CD4-positive, alpha-beta T cell treated with Interleukin-21 for 1 hour (primary cell): ENCODE measurements at regions not wholly inside any gene's neighbourhood (a gene's known extent, or its start where the extent isn't known, plus 50 kb on each side); places are given as distances from the start of the nearest gene placed in this dataset.
A peak's percentile ranks its signal among the peaks of the same experiment; 100 is the strongest.

Source experiments
- DNase-seq: peaks from one replicate; pipeline ENCODE4 v3.0.0-alpha.2; 2020

DNA sequence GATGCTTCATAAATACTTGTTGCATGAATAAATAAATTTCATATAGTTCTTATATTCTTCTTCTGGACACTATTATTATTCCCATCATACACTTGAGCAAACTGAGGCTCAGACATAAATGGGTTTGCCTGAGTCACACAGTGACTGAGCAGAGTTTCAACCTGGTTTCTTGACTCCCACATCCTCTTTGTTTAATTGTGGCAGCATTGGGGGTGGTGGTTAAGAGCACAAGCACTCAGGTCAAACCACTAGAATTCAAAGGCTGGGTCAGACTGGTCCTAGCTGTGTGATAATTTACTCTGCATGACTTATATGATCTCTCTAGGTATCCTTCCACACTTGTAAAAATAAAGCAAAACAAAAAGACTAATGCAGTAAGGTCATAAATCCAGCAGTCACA lies 274.9 kb upstream of the SRRM4 start:
- no peak for DNase-seq

DNA sequence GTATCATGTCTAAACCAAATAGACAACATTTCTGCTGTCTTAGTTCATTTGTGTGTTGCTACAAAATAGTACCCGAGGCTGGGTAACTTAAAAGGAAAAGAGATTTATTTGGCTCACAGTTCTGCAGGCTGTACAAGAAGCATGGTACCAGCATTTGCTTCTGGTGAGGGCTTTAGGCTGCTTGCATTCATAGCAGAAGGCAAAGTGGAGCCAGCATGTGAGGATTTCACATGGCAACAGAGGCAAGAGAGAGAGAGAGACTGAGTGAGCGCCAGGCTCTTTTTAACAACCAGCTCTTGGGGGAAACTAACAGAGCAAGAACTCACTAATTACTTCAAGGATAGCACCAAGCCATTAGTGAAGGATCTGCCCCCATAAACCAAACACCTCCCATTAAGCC lies 271.4 kb upstream of the SRRM4 start:
- DNase-seq = no peak

DNA sequence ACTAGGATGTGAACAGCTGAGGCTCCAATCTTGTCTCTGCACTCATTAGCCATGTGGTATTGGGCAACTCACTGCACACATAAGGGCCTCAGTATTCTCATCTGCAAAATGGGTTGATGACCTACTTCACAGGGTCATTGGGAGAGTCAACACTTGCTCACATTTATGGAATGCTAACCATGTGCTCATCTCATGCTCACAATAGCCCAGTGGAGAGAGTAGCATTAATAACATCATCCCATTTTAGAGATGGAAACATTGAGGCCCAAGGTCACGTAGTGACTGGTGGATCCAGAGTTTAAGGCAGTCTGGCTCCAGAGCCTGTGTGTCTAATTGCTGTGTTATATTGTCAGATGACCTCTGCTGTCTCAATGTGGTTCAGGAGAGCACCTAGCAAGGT lies 270.2 kb upstream of the SRRM4 start:
- no peak for DNase-seq

- peak; percentile 6 for DNase-seq
These were observed 267.3 kb upstream of the SRRM4 start for GRCh38 chr12:118714051-118714460.

DNA sequence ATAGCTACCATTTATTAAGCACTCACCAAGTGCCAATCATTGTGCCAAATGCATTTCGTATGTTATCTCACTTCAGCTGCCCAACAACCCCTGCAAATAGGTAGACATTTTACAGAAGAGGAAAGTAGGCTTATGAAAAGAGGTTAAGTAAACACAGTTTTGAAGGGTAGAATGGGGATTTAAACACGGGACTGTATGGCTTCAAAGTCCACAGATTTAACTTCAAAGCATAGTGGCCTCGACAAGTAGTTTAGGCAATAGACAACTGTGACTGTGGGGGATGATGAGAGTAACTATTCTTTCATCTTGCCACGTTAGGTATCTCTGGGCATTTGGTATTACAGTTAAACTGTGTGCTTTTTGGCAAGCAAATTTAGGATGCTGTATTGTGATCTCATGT lies 266.8 kb upstream of the SRRM4 start:
- DNase-seq = no peak

GRCh38 chr12:118715647-118716046 lies 265.7 kb upstream of the SRRM4 start:
- DNase-seq = no peak

DNA sequence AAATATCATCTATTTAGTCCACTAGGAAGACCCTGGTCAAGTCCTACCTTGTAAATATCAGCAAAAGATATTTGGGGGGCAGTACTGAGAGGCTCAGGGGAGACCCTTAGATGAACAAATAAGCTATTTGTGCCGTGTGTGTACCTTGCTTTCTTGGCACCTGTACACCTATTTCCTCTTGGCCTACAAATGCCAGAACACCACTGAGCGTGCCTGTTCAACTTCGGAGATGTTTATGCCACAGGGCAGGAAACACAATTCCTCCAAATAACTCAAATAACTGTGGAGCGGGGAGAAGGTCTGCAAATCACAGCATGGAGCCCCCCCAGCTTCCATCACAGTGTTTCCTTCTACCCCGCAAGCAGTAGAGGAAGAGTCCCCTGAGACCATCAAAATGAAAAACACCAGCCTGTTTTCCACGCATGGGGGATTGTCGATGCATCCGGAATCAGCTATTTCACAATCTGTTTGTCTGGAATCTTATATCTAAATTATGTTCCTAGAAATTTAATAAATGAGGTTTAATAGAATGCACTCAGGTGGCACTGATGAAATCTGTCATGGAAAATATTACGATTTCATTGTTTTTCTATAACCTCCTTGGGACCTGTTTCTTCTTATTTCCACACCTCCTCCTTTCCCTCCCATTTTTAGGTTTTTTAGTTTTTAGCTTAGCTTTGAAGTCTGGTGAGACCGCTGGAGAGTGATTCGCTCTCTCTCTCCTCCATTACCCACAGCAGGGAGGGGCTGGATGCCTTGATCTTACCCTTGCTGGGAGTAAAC lies 254.0 kb upstream of the SRRM4 start:
- DNase-seq = no peak

DNA sequence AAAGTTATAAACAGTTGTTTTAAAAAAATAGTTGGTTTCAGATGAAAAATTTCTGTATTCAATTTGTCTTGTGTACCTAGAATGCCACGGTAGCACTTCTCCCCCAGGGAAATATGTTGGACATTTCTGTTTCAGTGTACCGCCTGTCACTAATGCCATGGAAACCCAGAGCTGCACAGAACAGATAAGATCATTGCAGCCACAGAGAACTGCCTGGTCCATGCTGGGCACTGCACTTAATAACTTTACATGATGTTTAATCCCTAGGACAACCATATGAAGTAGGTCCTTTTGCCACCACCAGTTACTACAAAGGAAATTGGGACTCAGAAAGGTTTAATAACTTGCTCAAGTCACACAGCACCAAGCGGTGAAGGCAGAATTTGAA lies 253.4 kb upstream of the SRRM4 start:
- DNase-seq = no peak

- no peak for DNase-seq
These were observed 247.1 kb upstream of the SRRM4 start for GRCh38 chr12:118734266-118734665.

GRCh38 chr12:118737985-118738540 lies 243.3 kb upstream of the SRRM4 start:
- DNase-seq = no peak

GRCh38 chr12:118741194-118741593 lies 240.1 kb upstream of the SRRM4 start:
- DNase-seq = no peak

- DNase-seq = no peak
These were observed 238.9 kb upstream of the SRRM4 start for GRCh38 chr12:118742431-118742830.

GRCh38 chr12:118743896-118744700 lies 237.2 kb upstream of the SRRM4 start:
- no peak for DNase-seq

GRCh38 chr12:118746176-118746575 lies 235.2 kb upstream of the SRRM4 start:
- no peak for DNase-seq

DNA sequence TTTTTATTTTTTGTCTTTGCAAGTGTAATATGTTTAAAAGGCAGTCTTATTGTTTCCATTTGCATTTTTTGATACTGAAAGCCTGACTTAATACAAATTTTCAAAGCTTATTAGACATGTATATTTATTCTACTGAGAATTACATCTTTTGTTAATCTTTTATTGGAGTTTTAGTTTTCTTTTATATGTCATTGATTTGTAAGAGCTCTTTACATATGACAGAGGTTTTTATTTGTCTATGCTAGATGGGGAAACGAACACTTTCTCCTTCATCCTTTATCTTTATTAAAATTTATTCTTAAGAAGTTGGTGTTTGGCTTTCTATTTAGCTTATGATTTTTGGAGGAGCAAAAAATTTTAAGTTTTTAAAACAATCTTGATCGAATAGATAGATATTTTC lies 234.4 kb upstream of the SRRM4 start:
- no peak for DNase-seq

GRCh38 chr12:118747771-118748170 lies 233.6 kb upstream of the SRRM4 start:
- DNase-seq = no peak

GRCh38 chr12:118748478-118749380 lies 232.6 kb upstream of the SRRM4 start:
- no peak for DNase-seq

GRCh38 chr12:118749646-118750045 lies 231.7 kb upstream of the SRRM4 start:
- no peak for DNase-seq

- no peak for DNase-seq
These were observed 230.7 kb upstream of the SRRM4 start for GRCh38 chr12:118750666-118751065.

- no peak for DNase-seq
These were observed 230.0 kb upstream of the SRRM4 start for GRCh38 chr12:118751355-118751754.

- no peak for DNase-seq
These were observed 220.7 kb upstream of the SRRM4 start for GRCh38 chr12:118760623-118761022.

- no peak for DNase-seq
These were observed 218.1 kb upstream of the SRRM4 start for GRCh38 chr12:118763234-118763633.
